ENCODE measurements at regions not wholly inside any gene's neighbourhood (a gene's known extent, or its start where the extent isn't known, plus 50 kb on each side); places are given as distances from the start of the nearest gene placed in this dataset.
"Not testable (repeated sequence)": the region's sequence is repeated elsewhere in the genome, so short reads cannot be mapped to it uniquely, and the experiment has no call there.

- no peaks in the 10 kb centered on the region for H3K27me3 ChIP-seq (ENCODE audit: control insufficient read depth in 3 of 3, insufficient read depth in 3 of 3, low read length in 3 of 3)
- no peak overlapping the region for H3K4me3 ChIP-seq (ENCODE audit: low read depth in 1 of 3, low read length in 3 of 3)
- no peaks in the 10 kb centered on the region for H3K36me3 ChIP-seq (ENCODE audit: control insufficient read depth in 3 of 3, insufficient read depth in 2 of 3, low read depth in 1 of 3, low read length in 3 of 3)
- H3K27ac ChIP-seq (ENCODE audit: low read depth in 1 of 3, low read length in 2 of 3), result no peak overlapping the region
- H3K4me1 ChIP-seq (ENCODE audit: control insufficient read depth in 3 of 3, insufficient read depth in 2 of 3, low read depth in 1 of 3, low read length in 2 of 3), result no peaks in the 10 kb centered on the region
- DNase-seq (no peak), FAIRE-seq (no peak)
- 68 to 81% (median 74%) methylated on average over 1 of the region's 1 CpG for WGBS, 3 donors
- peaks cover 0 to 8% of the 10 kb centered on the region in 2 donors for H3K9me3 ChIP-seq (ENCODE audit: control insufficient read depth in 2 of 2, insufficient read depth in 1 of 2, low read depth in 1 of 2, low read length in 1 of 2)
These were observed 860.0 kb downstream of the LTN1 start for GRCh38 chr21:28132713-28133112.

- Histone ChIP-seq H3K27me3 (ENCODE audit: control insufficient read depth in 3 of 3, insufficient read depth in 3 of 3, low read length in 3 of 3) (no peaks in the 10 kb centered on the region), H3K36me3 (ENCODE audit: control insufficient read depth in 3 of 3, insufficient read depth in 2 of 3, low read depth in 1 of 3, low read length in 3 of 3) (no peaks in the 10 kb centered on the region), H3K4me1 (ENCODE audit: control insufficient read depth in 3 of 3, insufficient read depth in 2 of 3, low read depth in 1 of 3, low read length in 2 of 3) (no peaks in the 10 kb centered on the region), H3K9me3 (ENCODE audit: control insufficient read depth in 2 of 2, insufficient read depth in 1 of 2, low read depth in 1 of 2, low read length in 1 of 2) (peaks cover 0 to 8% of the 10 kb centered on the region in 2 donors), H3K4me3 (ENCODE audit: low read depth in 1 of 3, low read length in 3 of 3) (no peak overlapping the region), H3K27ac (ENCODE audit: low read depth in 1 of 3, low read length in 2 of 3) (no peak overlapping the region)
- 38 to 45% (median 40%) methylated on average over 2 of the region's 2 CpGs for WGBS, 3 donors
- DNase-seq, result no peak
- FAIRE-seq, result no peak
These were observed 865.4 kb downstream of the LTN1 start for GRCh38 chr21:28127175-28127785.

GRCh38 chr21:28126521-28127174, 866.0 kb downstream of the LTN1 start:
- Histone ChIP-seq H3K27ac (ENCODE audit: low read depth in 1 of 3, low read length in 2 of 3) (no peak overlapping the region), H3K4me1 (ENCODE audit: control insufficient read depth in 3 of 3, insufficient read depth in 2 of 3, low read depth in 1 of 3, low read length in 2 of 3) (no peaks in the 10 kb centered on the region), H3K36me3 (ENCODE audit: control insufficient read depth in 3 of 3, insufficient read depth in 2 of 3, low read depth in 1 of 3, low read length in 3 of 3) (no peaks in the 10 kb centered on the region), H3K9me3 (ENCODE audit: control insufficient read depth in 2 of 2, insufficient read depth in 1 of 2, low read depth in 1 of 2, low read length in 1 of 2) (peaks cover 0 to 8% of the 10 kb centered on the region in 2 donors), H3K4me3 (ENCODE audit: low read depth in 1 of 3, low read length in 3 of 3) (no peak overlapping the region), H3K27me3 (ENCODE audit: control insufficient read depth in 3 of 3, insufficient read depth in 3 of 3, low read length in 3 of 3) (no peaks in the 10 kb centered on the region)
- no peak for FAIRE-seq
- DNase-seq, result no peak
- 60 to 82% (median 76%) methylated on average over 1 of the region's 1 CpG for WGBS, 3 donors

- FAIRE-seq (no peak), DNase-seq (no peak)
- Histone ChIP-seq H3K36me3 (ENCODE audit: control insufficient read depth in 3 of 3, insufficient read depth in 2 of 3, low read depth in 1 of 3, low read length in 3 of 3) (no peaks in the 10 kb centered on the region), H3K27me3 (ENCODE audit: control insufficient read depth in 3 of 3, insufficient read depth in 3 of 3, low read length in 3 of 3) (no peaks in the 10 kb centered on the region), H3K9me3 (ENCODE audit: control insufficient read depth in 2 of 2, insufficient read depth in 1 of 2, low read depth in 1 of 2, low read length in 1 of 2) (peaks cover 0 to under 1% of the 10 kb centered on the region in 2 donors), H3K27ac (ENCODE audit: low read depth in 1 of 3, low read length in 2 of 3) (no peak overlapping the region), H3K4me1 (ENCODE audit: control insufficient read depth in 3 of 3, insufficient read depth in 2 of 3, low read depth in 1 of 3, low read length in 2 of 3) (no peaks in the 10 kb centered on the region), H3K4me3 (ENCODE audit: low read depth in 1 of 3, low read length in 3 of 3) (no peak overlapping the region)
- 72 to 81% (median 78%) methylated on average over 2 of the region's 2 CpGs for WGBS, 3 donors
These were observed 868.1 kb downstream of the LTN1 start for GRCh38 chr21:28124541-28124940.

DNA sequence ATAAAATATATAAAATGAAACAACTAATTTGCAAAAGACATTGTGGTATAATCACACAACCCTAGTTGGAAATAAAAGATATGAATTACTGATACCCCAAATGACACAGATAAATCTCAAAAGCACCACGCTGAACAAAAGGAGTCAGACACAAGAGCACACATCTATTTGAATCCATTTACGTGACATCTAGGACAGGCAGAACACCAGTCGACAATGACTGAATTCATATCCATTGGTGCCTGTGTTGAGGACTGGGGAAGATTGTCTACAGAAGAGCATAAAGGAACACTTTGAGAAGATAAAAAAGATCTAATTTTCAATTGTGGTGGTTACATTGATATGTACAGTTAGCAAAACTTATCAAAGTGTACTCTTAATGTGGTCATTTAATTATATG, 874.1 kb downstream of the LTN1 start:
- Histone ChIP-seq H3K27me3 (ENCODE audit: control insufficient read depth in 3 of 3, insufficient read depth in 3 of 3, low read length in 3 of 3) (no peaks in the 10 kb centered on the region), H3K36me3 (ENCODE audit: control insufficient read depth in 3 of 3, insufficient read depth in 2 of 3, low read depth in 1 of 3, low read length in 3 of 3) (no peaks in the 10 kb centered on the region), H3K4me3 (ENCODE audit: low read depth in 1 of 3, low read length in 3 of 3) (no peak overlapping the region), H3K4me1 (ENCODE audit: control insufficient read depth in 3 of 3, insufficient read depth in 2 of 3, low read depth in 1 of 3, low read length in 2 of 3) (no peaks in the 10 kb centered on the region), H3K27ac (ENCODE audit: low read depth in 1 of 3, low read length in 2 of 3) (no peak overlapping the region), H3K9me3 (ENCODE audit: control insufficient read depth in 2 of 2, insufficient read depth in 1 of 2, low read depth in 1 of 2, low read length in 1 of 2) (peaks cover 0 to 3% of the 10 kb centered on the region in 2 donors)
- FAIRE-seq, result no peak
- no peak for DNase-seq
- WGBS, 3 donors, result 92 to 97% (median 97%) methylated on average over 3 of the region's 3 CpGs

- H3K27me3 ChIP-seq (ENCODE audit: control insufficient read depth in 3 of 3, insufficient read depth in 3 of 3, low read length in 3 of 3); H3K27ac ChIP-seq (ENCODE audit: low read depth in 1 of 3, low read length in 2 of 3); H3K4me3 ChIP-seq (ENCODE audit: low read depth in 1 of 3, low read length in 3 of 3); H3K36me3 ChIP-seq (ENCODE audit: control insufficient read depth in 3 of 3, insufficient read depth in 2 of 3, low read depth in 1 of 3, low read length in 3 of 3); FAIRE-seq; H3K4me1 ChIP-seq (ENCODE audit: control insufficient read depth in 3 of 3, insufficient read depth in 2 of 3, low read depth in 1 of 3, low read length in 2 of 3); H3K9me3 ChIP-seq (ENCODE audit: control insufficient read depth in 2 of 2, insufficient read depth in 1 of 2, low read depth in 1 of 2, low read length in 1 of 2); DNase-seq: not testable (repeated sequence)
- WGBS, 3 donors, result 69 to 88% (median 85%) methylated on average over 5 of the region's 5 CpGs
These were observed 877.7 kb downstream of the LTN1 start for GRCh38 chr21:28114986-28115385.

GRCh38 chr21:28113718-28114117, 879.0 kb downstream of the LTN1 start:
- no peaks in the 10 kb centered on the region for H3K27me3 ChIP-seq (ENCODE audit: control insufficient read depth in 3 of 3, insufficient read depth in 3 of 3, low read length in 3 of 3)
- FAIRE-seq, result no peak
- H3K27ac ChIP-seq (ENCODE audit: low read depth in 1 of 3, low read length in 2 of 3), result no peak overlapping the region
- H3K36me3 ChIP-seq (ENCODE audit: control insufficient read depth in 3 of 3, insufficient read depth in 2 of 3, low read depth in 1 of 3, low read length in 3 of 3), result no peaks in the 10 kb centered on the region
- no peak overlapping the region for H3K4me3 ChIP-seq (ENCODE audit: low read depth in 1 of 3, low read length in 3 of 3)
- DNase-seq, result no peak
- peaks cover 0 to 4% of the 10 kb centered on the region in 2 donors for H3K9me3 ChIP-seq (ENCODE audit: control insufficient read depth in 2 of 2, insufficient read depth in 1 of 2, low read depth in 1 of 2, low read length in 1 of 2)
- H3K4me1 ChIP-seq (ENCODE audit: control insufficient read depth in 3 of 3, insufficient read depth in 2 of 3, low read depth in 1 of 3, low read length in 2 of 3), result no peaks in the 10 kb centered on the region

DNA sequence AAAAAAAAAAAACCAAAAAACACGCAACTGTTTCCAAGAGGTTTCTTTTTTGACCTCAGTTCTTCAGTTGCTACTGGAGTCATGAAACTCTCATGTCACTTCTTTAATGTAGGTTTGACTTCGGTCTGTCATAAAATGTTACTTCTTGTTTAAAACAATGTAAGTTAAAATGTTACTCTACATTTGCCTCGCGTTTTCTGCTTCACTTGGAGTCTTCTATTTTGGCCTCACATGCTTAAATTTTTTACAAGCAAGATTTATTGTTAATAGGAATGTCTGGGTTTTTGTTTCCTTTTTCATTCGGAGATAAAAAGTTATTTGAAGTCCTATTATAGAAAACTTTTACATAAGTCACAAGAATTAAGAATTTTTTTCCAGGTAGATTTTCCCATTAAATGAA, 880.2 kb downstream of the LTN1 start:
- Histone ChIP-seq H3K36me3 (ENCODE audit: control insufficient read depth in 3 of 3, insufficient read depth in 2 of 3, low read depth in 1 of 3, low read length in 3 of 3) (no peaks in the 10 kb centered on the region), H3K4me1 (ENCODE audit: control insufficient read depth in 3 of 3, insufficient read depth in 2 of 3, low read depth in 1 of 3, low read length in 2 of 3) (no peaks in the 10 kb centered on the region), H3K27ac (ENCODE audit: low read depth in 1 of 3, low read length in 2 of 3) (no peak overlapping the region), H3K9me3 (ENCODE audit: control insufficient read depth in 2 of 2, insufficient read depth in 1 of 2, low read depth in 1 of 2, low read length in 1 of 2) (peaks cover 0 to 4% of the 10 kb centered on the region in 2 donors), H3K27me3 (ENCODE audit: control insufficient read depth in 3 of 3, insufficient read depth in 3 of 3, low read length in 3 of 3) (no peaks in the 10 kb centered on the region), H3K4me3 (ENCODE audit: low read depth in 1 of 3, low read length in 3 of 3) (no peak overlapping the region)
- DNase-seq (no peak), FAIRE-seq (no peak)
- 68 to 92% (median 77%) methylated on average over 5 of the region's 5 CpGs for WGBS, 3 donors
